D721Med (cell line): ENCODE measurements at regions not wholly inside any gene's neighbourhood (a gene's known extent, or its start where the extent isn't known, plus 50 kb on each side); places are given as distances from the start of the nearest gene placed in this dataset.

ENCODE experiments used
- DNase-seq: peaks from one replicate; pipeline ENCODE4 v3.0.0; 2011; ENCODE audit warnings: low spot score; ENCODE audit not compliant: insufficient read length
- FAIRE-seq: peaks from 2 replicates; lab custom pipeline; 2011; peaks lifted over from hg19 to GRCh38; lab: Jason Lieb, UNC
- CTCF ChIP-seq: IDR thresholded peaks from 2 replicates; pipeline ENCODE4 v1.5.1; 2012; ENCODE audit warnings: mild to moderate bottlenecking, control low read depth; ENCODE audit not compliant: insufficient read depth; ENCODE audit errors: missing control alignments

GRCh38 chr4:124484008-124484407 is 228.5 kb downstream of the ANKRD50 start:
- FAIRE-seq = no peak
- no peak for TF ChIP-seq CTCF
- DNase-seq = no peak

DNA sequence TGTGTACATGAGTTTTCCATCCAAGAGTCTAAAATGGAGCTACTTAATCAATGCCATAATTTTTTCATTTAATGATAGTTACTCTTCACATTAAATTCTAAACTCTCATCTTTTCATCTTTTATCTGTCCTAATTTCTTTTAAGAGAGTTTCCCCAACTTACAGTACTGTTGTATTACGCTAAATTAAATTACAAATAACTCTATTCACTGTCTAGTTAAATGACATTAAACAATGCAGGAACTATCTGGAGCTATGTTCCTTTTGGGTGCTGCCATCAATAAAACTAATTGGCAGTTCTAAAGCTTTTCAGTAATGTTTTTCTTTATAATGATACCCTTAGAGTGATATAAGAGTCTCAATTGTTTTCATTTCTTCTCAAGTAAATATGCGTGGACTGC is 227.6 kb downstream of the ANKRD50 start:
- TF ChIP-seq CTCF = no peak
- FAIRE-seq = no peak
- DNase-seq = no peak

- no peak for DNase-seq
- peak; percentile 23 for TF ChIP-seq CTCF
- no peak for FAIRE-seq
These were observed 226.1 kb downstream of the ANKRD50 start for GRCh38 chr4:124486423-124486822.

GRCh38 chr4:124487651-124488050 is 224.9 kb downstream of the ANKRD50 start:
- DNase-seq = no peak
- no peak for FAIRE-seq
- TF ChIP-seq CTCF = no peak

GRCh38 chr4:124491361-124492145 is 221.0 kb downstream of the ANKRD50 start:
- FAIRE-seq = no peak

GRCh38 chr4:124499261-124499660 is 213.3 kb downstream of the ANKRD50 start:
- DNase-seq (no peak), FAIRE-seq (no peak)

More at GRCh38 chr4:124491361-124492145, 221.0 kb downstream of the ANKRD50 start:
- DNase-seq = no peak
- TF ChIP-seq CTCF = no peak

More at GRCh38 chr4:124499261-124499660, 213.3 kb downstream of the ANKRD50 start:
- no peak for TF ChIP-seq CTCF
